ENCODE measurements at regions not wholly inside any gene's neighbourhood (a gene's known extent, or its start where the extent isn't known, plus 50 kb on each side); places are given as distances from the start of the nearest gene placed in this dataset.

GRCh38 chr4:180794333-180794732, 1448.9 kb upstream of the TENM3 start:
- no peak overlapping the region for H3K4me2 ChIP-seq (ENCODE audit: control insufficient read depth, insufficient read depth)
- ChIA-PET RAD21 (ENCODE audit: unreplicated experiment) (no interaction called here), POLR2A (no interaction called here), SMC1A (ENCODE audit: uncharacterized antibody, unreplicated experiment) (interaction anchor here (1.5 kb wide), 1 partner anchor 16 kb away, joined by 3 read pairs; no protein-coding TSS in a partner anchor), CTCF (no interaction called here)
- DNase-seq (ENCODE audit: low read depth, low spot score) (no peak), ATAC-seq (no peak), FAIRE-seq (no peak)
- TF ChIP-seq JUND (IDR thresholded peaks at IDR 0.05; ENCODE audit: low read depth, low read length) (no peak), IRF4 (IDR thresholded peaks at IDR 0.05; ENCODE audit: low read depth, low read length) (no peak), IKZF2 (IDR thresholded peaks at IDR 0.05) (no peak), DPF2 (IDR thresholded peaks at IDR 0.05) (no peak), SMAD1 (IDR thresholded peaks at IDR 0.05; ENCODE audit: low read depth, partially characterized antibody) (no peak), WRNIP1 (IDR thresholded peaks at IDR 0.05; ENCODE audit: borderline replicate concordance, low read depth, low read length) (no peak), ATF3 (IDR thresholded peaks at IDR 0.05; ENCODE audit: borderline replicate concordance, extremely low read depth, low read depth, low read length) (no peak), TCF3 (IDR thresholded peaks at IDR 0.05; ENCODE audit: borderline replicate concordance, insufficient read depth, low read depth, low read length) (no peak), ZNF384 (IDR thresholded peaks at IDR 0.05; ENCODE audit: borderline replicate concordance, low read depth, low read length) (no peak), SPI1 (IDR thresholded peaks at IDR 0.05; ENCODE audit: borderline replicate concordance, insufficient read depth, low read depth, low read length) (no peak), TBL1XR1 (IDR thresholded peaks at IDR 0.05; ENCODE audit: low read depth, low read length) (no peak), ZNF687 (IDR thresholded peaks at IDR 0.05) (no peak), ETV6 (conservative IDR thresholded peaks at IDR 0.05 in 1 of 2, IDR thresholded peaks at IDR 0.05 in 1 of 2; ENCODE audit: borderline replicate concordance in 1 of 2, low read depth in 1 of 2) (no peak), ASH2L (IDR thresholded peaks at IDR 0.05; ENCODE audit: borderline replicate concordance, low read depth) (no peak), CEBPZ (IDR thresholded peaks at IDR 0.05; ENCODE audit: low read depth, low read length) (no peak), EP300 (IDR thresholded peaks at IDR 0.05; ENCODE audit: borderline replicate concordance in 1 of 2, control insufficient read depth in 1 of 2, low read depth in 2 of 2, low read length in 2 of 2) (no peak)
- in situ Hi-C loops (cut with MboI) (no loop called here), intact Hi-C loops (cut with micrococcal nuclease; ENCODE audit: unreplicated experiment) (no loop called here)
- no peak overlapping the region for H3K27ac ChIP-seq (ENCODE audit: control insufficient read depth, insufficient read depth)
- 24% methylated on average over 2 of the region's 2 CpGs for WGBS (ENCODE audit: insufficient coverage, insufficient replicate concordance, low lambda C conversion rate, missing lambda C conversion rate)
- H3K9me3 ChIP-seq (replicated peaks; ENCODE audit: control insufficient read depth, insufficient read depth, low read length): no peaks in the 10 kb centered on the region
- H4K20me1 ChIP-seq (ENCODE audit: control insufficient read depth, insufficient read depth): no peaks in the 10 kb centered on the region
- BruUV-seq (replicated peaks): no TSS peak
- no peaks in the 10 kb centered on the region for H3K79me2 ChIP-seq (ENCODE audit: control insufficient read depth, insufficient read depth, low read length)
- H2AFZ ChIP-seq (ENCODE audit: control insufficient read depth, low read depth, low read length): no peak overlapping the region
- no peak overlapping the region for H3K4me3 ChIP-seq
- no peak overlapping the region for H3K9ac ChIP-seq (ENCODE audit: control insufficient read depth, insufficient read depth, low read length)
- H3K36me3 ChIP-seq (ENCODE audit: control insufficient read depth in 2 of 2, insufficient read depth in 2 of 2, low read length in 1 of 2): no peaks in the 10 kb centered on the region
- no peaks in the 10 kb centered on the region for H3K27me3 ChIP-seq (replicated peaks in 1 of 2; ENCODE audit: control insufficient read depth in 2 of 2, insufficient read depth in 2 of 2, low read length in 1 of 2)
- no peaks in the 10 kb centered on the region for H3K4me1 ChIP-seq (ENCODE audit: control insufficient read depth, insufficient read depth, low read length)

Measured in GM12878 (cell line).